ENCODE measurements at regions not wholly inside any gene's neighbourhood (a gene's known extent, or its start where the extent isn't known, plus 50 kb on each side); places are given as distances from the start of the nearest gene placed in this dataset.
"Not testable (repeated sequence)": the region's sequence is repeated elsewhere in the genome, so short reads cannot be mapped to it uniquely, and the experiment has no call there.

DNA sequence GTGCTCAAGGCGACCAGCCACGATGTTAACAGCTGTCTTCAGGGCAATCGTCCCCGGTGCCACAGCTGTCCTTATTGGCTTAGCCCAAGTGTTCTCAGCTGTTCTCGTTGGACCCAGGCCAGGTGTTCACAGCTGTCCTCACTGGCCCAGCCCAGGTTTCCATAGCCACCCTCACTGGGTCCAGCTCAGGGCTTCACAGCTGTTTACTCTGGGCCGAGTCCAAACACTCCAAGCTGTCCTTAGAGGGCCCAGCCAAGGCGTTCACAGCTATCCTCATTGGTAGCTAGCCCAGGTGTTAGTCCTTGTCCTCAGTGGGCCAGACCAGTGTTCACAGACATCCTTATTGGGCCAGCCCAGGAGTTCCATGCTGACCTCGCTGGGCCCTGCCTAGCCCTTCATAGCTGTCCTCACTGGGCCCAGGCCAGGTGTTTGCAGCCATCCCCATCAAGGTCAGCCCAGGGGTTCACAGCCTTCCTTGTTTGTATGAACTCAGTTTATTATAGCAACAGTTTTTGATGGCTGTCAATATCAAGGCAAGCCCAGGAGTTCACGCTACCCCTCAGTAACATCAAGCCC, 106.0 kb upstream of the THOC3 start:
- H3K4me3 ChIP-seq (ENCODE audit: low read length); H3K9me3 Mint-ChIP-seq; H3K4me3 Mint-ChIP-seq; H3K4me1 Mint-ChIP-seq; ATAC-seq; POLR2A ChIA-PET; CTCF ChIA-PET; DNase-seq; H3K36me3 ChIP-seq (ENCODE audit: control insufficient read depth in 2 of 3, insufficient read depth in 3 of 3, low read length in 3 of 3); H3K4me1 ChIP-seq (ENCODE audit: control insufficient read depth in 2 of 2, insufficient read depth in 2 of 2, low read length in 2 of 2); H3K36me3 Mint-ChIP-seq; intact Hi-C loops (cut with micrococcal nuclease); H3K27ac Mint-ChIP-seq; H3K27me3 ChIP-seq (ENCODE audit: control insufficient read depth in 2 of 2, insufficient read depth in 2 of 2, low read length in 2 of 2); H3K27ac ChIP-seq (ENCODE audit: low read depth, low read length); H3K9me3 ChIP-seq (ENCODE audit: control insufficient read depth in 2 of 3, low read length in 3 of 3); H3K27me3 Mint-ChIP-seq: not testable (repeated sequence)

DNA sequence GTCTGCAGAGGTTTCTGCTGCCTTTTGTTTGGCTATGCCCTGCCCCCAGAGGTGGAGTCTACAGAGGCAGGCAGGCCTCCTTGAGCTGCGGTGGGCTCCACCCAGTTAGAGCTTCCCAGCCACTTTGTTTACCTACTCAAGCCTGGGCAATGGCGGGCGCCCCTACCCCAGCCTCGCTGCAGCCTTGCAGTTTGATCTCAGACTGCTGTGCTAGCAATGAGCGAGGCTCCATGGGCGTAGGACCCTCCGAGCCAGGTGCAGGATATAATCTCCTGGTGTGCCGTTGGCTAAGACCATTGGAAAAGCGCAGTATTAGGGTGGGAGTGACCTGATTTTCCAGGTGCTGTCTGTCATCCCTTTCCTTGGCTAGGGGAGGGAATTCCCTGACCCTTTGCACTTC, 115.6 kb upstream of the THOC3 start:
- H3K36me3 Mint-ChIP-seq = not testable (repeated sequence)

DNA sequence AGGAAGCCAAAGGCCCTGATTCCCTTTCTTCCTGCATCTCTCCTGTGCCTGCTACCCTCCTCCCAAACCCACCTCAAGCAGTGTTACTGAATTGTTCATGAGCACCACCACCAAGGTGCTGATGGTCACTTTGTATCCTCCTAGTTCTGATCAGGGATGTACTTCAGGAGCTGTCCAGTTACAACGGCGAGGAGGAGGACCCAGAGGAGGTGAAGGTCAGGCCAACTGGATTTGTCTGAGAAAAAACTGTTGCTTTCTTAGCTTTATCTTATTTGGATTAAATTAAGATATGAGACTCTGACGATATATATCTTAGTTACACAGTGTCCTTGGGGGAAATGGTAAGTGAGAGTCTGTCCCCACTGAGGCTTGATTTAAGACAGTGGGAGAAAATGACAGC, 135.0 kb upstream of the THOC3 start:
- H3K9me3 ChIP-seq (ENCODE audit: control insufficient read depth in 2 of 3, low read length in 3 of 3); CTCF ChIA-PET; H3K9me3 Mint-ChIP-seq; H3K27me3 Mint-ChIP-seq; H3K27me3 ChIP-seq (ENCODE audit: control insufficient read depth in 2 of 2, insufficient read depth in 2 of 2, low read length in 2 of 2); H3K4me3 Mint-ChIP-seq; H3K4me1 ChIP-seq (ENCODE audit: control insufficient read depth in 2 of 2, insufficient read depth in 2 of 2, low read length in 2 of 2); H3K27ac ChIP-seq (ENCODE audit: low read depth, low read length); H3K36me3 Mint-ChIP-seq; ATAC-seq; H3K36me3 ChIP-seq (ENCODE audit: control insufficient read depth in 2 of 3, insufficient read depth in 3 of 3, low read length in 3 of 3); POLR2A ChIA-PET; H3K4me1 Mint-ChIP-seq; intact Hi-C loops (cut with micrococcal nuclease); H3K27ac Mint-ChIP-seq; DNase-seq; H3K4me3 ChIP-seq (ENCODE audit: low read length): not testable (repeated sequence)

More for the DNA sequence above, 115.6 kb upstream of the THOC3 start:
- CTCF ChIA-PET; H3K27ac ChIP-seq (ENCODE audit: low read depth, low read length); H3K4me3 Mint-ChIP-seq; H3K36me3 ChIP-seq (ENCODE audit: control insufficient read depth in 2 of 3, insufficient read depth in 3 of 3, low read length in 3 of 3); H3K27me3 ChIP-seq (ENCODE audit: control insufficient read depth in 2 of 2, insufficient read depth in 2 of 2, low read length in 2 of 2); H3K9me3 ChIP-seq (ENCODE audit: control insufficient read depth in 2 of 3, low read length in 3 of 3); intact Hi-C loops (cut with micrococcal nuclease); H3K9me3 Mint-ChIP-seq; H3K4me3 ChIP-seq (ENCODE audit: low read length); DNase-seq; H3K27me3 Mint-ChIP-seq; H3K27ac Mint-ChIP-seq; POLR2A ChIA-PET; H3K4me1 Mint-ChIP-seq; H3K4me1 ChIP-seq (ENCODE audit: control insufficient read depth in 2 of 2, insufficient read depth in 2 of 2, low read length in 2 of 2); ATAC-seq: not testable (repeated sequence)

DNA sequence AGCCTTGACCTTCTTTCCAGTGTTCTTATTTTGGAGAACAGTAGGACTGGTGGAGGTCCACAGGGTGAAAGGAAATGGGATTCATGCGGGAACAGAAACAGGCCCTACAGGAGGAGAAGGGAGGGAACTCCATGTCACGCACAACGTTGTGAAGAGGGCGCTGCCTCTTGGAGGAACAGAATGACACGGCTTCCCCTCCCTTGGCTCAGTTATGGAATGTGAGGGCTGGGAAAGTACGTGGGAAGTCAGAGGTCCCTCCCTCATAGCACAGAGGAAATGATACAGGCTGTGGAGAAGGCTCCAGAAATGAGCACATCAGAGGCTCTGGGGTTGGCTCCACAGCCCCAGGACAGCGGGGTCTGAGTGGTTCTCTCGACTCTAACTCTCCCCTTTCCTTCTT, 125.3 kb upstream of the SIMC1 start:
- POLR2A ChIA-PET; H3K9me3 ChIP-seq (ENCODE audit: control insufficient read depth in 2 of 3, low read length in 3 of 3); H3K27me3 ChIP-seq (ENCODE audit: control insufficient read depth in 2 of 2, insufficient read depth in 2 of 2, low read length in 2 of 2); intact Hi-C loops (cut with micrococcal nuclease); DNase-seq; H3K4me3 Mint-ChIP-seq; H3K27ac Mint-ChIP-seq; H3K36me3 Mint-ChIP-seq; CTCF ChIA-PET; H3K27me3 Mint-ChIP-seq; H3K4me3 ChIP-seq (ENCODE audit: low read length); H3K27ac ChIP-seq (ENCODE audit: low read depth, low read length); H3K9me3 Mint-ChIP-seq; H3K36me3 ChIP-seq (ENCODE audit: control insufficient read depth in 2 of 3, insufficient read depth in 3 of 3, low read length in 3 of 3); H3K4me1 ChIP-seq (ENCODE audit: control insufficient read depth in 2 of 2, insufficient read depth in 2 of 2, low read length in 2 of 2); ATAC-seq; H3K4me1 Mint-ChIP-seq: not testable (repeated sequence)

DNA sequence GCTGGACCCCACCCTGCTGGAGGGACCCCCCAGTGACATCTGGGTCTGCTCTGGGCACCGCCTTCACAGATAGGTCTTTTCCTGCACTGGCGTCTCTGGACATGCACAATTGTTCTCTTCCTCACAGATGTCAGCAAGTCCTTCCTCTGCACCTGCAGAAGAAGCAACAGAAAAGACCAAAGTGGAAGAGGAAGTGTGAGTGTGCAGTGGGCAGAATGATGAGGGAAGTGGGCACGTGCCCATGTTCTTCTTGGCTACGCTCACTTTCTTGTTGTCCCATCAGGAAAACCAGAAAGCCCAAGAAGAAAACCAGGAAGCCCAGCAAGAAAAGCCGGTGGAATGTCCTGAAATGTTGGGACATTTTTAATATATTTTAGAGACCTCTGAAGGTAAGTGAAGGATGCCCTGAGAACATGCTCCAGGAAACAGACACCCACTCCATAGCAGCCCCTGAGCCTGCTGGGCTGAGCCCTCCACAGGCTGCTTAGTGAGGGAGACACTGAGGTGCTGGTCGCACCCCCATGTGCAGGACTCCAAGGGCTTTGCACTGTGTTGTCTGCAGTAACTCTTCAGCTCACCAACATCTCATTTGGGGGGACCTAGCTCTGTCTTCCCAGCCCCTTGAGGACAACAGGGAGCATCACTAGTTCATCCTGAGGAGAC, 124.4 kb upstream of the SIMC1 start:
- POLR2A ChIA-PET, H3K36me3 Mint-ChIP-seq: not testable (repeated sequence)

DNA sequence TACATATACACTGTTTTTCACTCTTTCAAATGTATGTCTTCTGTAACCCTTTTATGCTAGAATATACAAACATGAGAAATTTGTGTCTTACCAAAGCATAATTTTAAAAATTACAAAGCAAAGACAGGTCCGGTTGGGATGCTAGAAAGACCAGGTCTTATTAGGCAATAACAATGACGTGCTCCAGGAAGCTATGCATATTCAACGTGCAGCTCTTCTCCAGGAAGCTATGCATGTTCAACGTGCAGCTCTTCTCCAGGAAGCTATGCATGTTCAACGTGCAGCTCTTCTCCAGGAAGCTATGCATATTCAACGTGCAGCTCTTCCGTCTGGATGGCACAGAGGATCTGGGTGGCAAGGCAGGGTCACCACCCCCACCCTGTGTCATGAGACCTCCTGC, 123.4 kb upstream of the SIMC1 start:
- CTCF ChIA-PET; H3K27ac Mint-ChIP-seq; H3K4me3 ChIP-seq (ENCODE audit: low read length); H3K9me3 ChIP-seq (ENCODE audit: control insufficient read depth in 2 of 3, low read length in 3 of 3); H3K4me1 Mint-ChIP-seq; POLR2A ChIA-PET; H3K27ac ChIP-seq (ENCODE audit: low read depth, low read length); H3K9me3 Mint-ChIP-seq; intact Hi-C loops (cut with micrococcal nuclease); ATAC-seq; H3K36me3 Mint-ChIP-seq; H3K4me3 Mint-ChIP-seq; H3K27me3 ChIP-seq (ENCODE audit: control insufficient read depth in 2 of 2, insufficient read depth in 2 of 2, low read length in 2 of 2); DNase-seq; H3K4me1 ChIP-seq (ENCODE audit: control insufficient read depth in 2 of 2, insufficient read depth in 2 of 2, low read length in 2 of 2); H3K36me3 ChIP-seq (ENCODE audit: control insufficient read depth in 2 of 3, insufficient read depth in 3 of 3, low read length in 3 of 3); H3K27me3 Mint-ChIP-seq: not testable (repeated sequence)

More for the DNA sequence above, 124.4 kb upstream of the SIMC1 start:
- H3K27me3 Mint-ChIP-seq; CTCF ChIA-PET; H3K4me1 Mint-ChIP-seq; H3K4me3 ChIP-seq (ENCODE audit: low read length); H3K27ac Mint-ChIP-seq; H3K27me3 ChIP-seq (ENCODE audit: control insufficient read depth in 2 of 2, insufficient read depth in 2 of 2, low read length in 2 of 2); intact Hi-C loops (cut with micrococcal nuclease); DNase-seq; H3K9me3 ChIP-seq (ENCODE audit: control insufficient read depth in 2 of 3, low read length in 3 of 3); H3K27ac ChIP-seq (ENCODE audit: low read depth, low read length); H3K4me1 ChIP-seq (ENCODE audit: control insufficient read depth in 2 of 2, insufficient read depth in 2 of 2, low read length in 2 of 2); H3K4me3 Mint-ChIP-seq; ATAC-seq; H3K36me3 ChIP-seq (ENCODE audit: control insufficient read depth in 2 of 3, insufficient read depth in 3 of 3, low read length in 3 of 3); H3K9me3 Mint-ChIP-seq: not testable (repeated sequence)

DNA sequence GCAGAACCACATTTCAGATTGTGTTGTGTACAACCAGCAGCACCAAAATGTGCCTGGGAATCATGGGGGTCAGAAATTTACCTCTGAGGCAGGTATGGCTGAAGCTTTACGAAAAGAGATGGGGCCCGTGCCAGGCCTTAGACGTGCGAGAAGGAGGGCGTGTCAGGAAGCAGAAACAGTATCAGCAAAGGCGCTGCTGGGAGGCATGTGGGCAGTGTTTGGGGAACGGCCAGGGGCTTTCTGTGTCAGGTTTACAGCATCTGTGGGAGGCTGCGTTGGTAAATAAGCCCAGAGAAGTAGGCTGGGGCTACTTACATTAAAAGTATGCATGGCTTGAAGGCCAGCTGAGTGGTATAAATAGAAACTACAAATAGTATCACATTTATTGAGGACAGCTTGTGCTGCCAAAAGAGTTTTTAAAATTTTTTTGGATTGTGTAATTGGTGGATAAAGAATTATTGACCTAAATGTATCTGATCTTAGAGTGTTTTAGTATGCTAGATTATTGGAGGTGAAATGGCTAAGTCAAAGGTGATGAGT, 120.5 kb upstream of the SIMC1 start:
- H3K36me3 ChIP-seq (ENCODE audit: control insufficient read depth in 2 of 3, insufficient read depth in 3 of 3, low read length in 3 of 3); H3K4me3 ChIP-seq (ENCODE audit: low read length); H3K4me1 Mint-ChIP-seq; H3K4me3 Mint-ChIP-seq; H3K27me3 Mint-ChIP-seq; H3K36me3 Mint-ChIP-seq; H3K9me3 ChIP-seq (ENCODE audit: control insufficient read depth in 2 of 3, low read length in 3 of 3); H3K4me1 ChIP-seq (ENCODE audit: control insufficient read depth in 2 of 2, insufficient read depth in 2 of 2, low read length in 2 of 2); H3K27ac ChIP-seq (ENCODE audit: low read depth, low read length); ATAC-seq; intact Hi-C loops (cut with micrococcal nuclease); POLR2A ChIA-PET; H3K27me3 ChIP-seq (ENCODE audit: control insufficient read depth in 2 of 2, insufficient read depth in 2 of 2, low read length in 2 of 2); H3K27ac Mint-ChIP-seq; H3K9me3 Mint-ChIP-seq; DNase-seq; CTCF ChIA-PET: not testable (repeated sequence)

All from naive thymus-derived CD4-positive, alpha-beta T cell (primary cell).